WTC11 (cell line): ENCODE measurements at regions not wholly inside any gene's neighbourhood (a gene's known extent, or its start where the extent isn't known, plus 50 kb on each side); places are given as distances from the start of the nearest gene placed in this dataset.

Source experiments
- CREB1 ChIP-seq: sonication (generic); formaldehyde crosslinking; IDR thresholded peaks from 2 replicates; pipeline ENCODE4 v1.8.0; 2023; ENCODE audit warnings: mild to moderate bottlenecking, missing genetic modification reagents
- CTCF ChIP-seq: fragments of 200-600 bp; IDR thresholded peaks from 2 replicates; pipeline ENCODE4 v1.8.0; 2022; ENCODE audit warnings: antibody characterized with exemption

DNA sequence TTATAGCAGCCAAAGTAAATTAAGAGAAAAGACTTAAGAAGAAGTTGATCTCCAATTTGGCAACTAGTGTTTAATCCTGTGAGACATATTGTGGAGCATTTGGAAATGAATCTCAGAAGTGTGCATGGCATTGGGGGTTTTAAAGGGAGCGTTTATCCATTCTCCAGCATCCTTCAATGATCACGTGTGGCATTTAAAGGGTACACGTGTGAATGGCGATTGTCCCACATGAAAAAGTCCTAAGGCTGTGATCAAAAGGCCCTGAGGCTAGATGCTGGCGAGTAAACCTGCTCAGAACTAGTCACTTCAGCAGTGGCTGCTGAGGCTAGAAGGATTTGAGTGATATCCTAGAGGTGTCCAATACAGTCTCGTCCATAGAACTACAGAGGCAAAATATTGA, 315.6 kb upstream of the CDH9 start:
- TF ChIP-seq CREB1 (CRISPR knock-in tag) (no peak), CTCF (no peak)
